Liver (tissue), 8 donors: ENCODE measurements at regions not wholly inside any gene's neighbourhood (a gene's known extent, or its start where the extent isn't known, plus 50 kb on each side); places are given as distances from the start of the nearest gene placed in this dataset.

Experiments
- DNase-seq: peaks from one replicate; pipeline ENCODE4 v3.0.0-alpha.2; 2017; ENCODE audit warnings: low spot score
- H3K27ac ChIP-seq, 2 donors: one replicate each; pipeline ENCODE4 v1.7.0; 2013; ENCODE audit warnings: inconsistent platforms in 2 of 2, low read length in 2 of 2, control low read depth in 1 of 2, low read depth in 1 of 2, mild to moderate bottlenecking in 1 of 2
- H3K27me3 ChIP-seq, 4 donors: one replicate each; pipeline versions ENCODE4 v1.6.1 to v1.7.0; 2013; ENCODE audit warnings: low read length in 3 of 4, inconsistent platforms in 1 of 4, mild to moderate bottlenecking in 1 of 4, moderate library complexity in 1 of 4; ENCODE audit not compliant: control insufficient read depth in 4 of 4, insufficient read depth in 4 of 4
- H3K36me3 ChIP-seq, 4 donors: one replicate each; pipeline versions ENCODE4 v1.6.1 to v1.7.0; 2013; ENCODE audit warnings: low read length in 3 of 4, mild to moderate bottlenecking in 3 of 4, low read depth in 1 of 4, moderate library complexity in 1 of 4; ENCODE audit not compliant: control insufficient read depth in 4 of 4, insufficient read depth in 3 of 4
- H3K4me1 ChIP-seq, 4 donors: one replicate each; pipeline versions ENCODE4 v1.6.1 to v1.7.0; 2013; ENCODE audit warnings: low read length in 3 of 4, mild to moderate bottlenecking in 3 of 4, moderate library complexity in 1 of 4; ENCODE audit not compliant: control insufficient read depth in 4 of 4, insufficient read depth in 4 of 4
- H3K4me3 ChIP-seq, 3 donors: one replicate each; pipeline versions ENCODE4 v1.6.1 to v1.7.0; 2013; ENCODE audit warnings: low read length in 3 of 3, control low read depth in 1 of 3, low read depth in 1 of 3, mild to moderate bottlenecking in 1 of 3
- H3K9ac ChIP-seq, 2 donors: one replicate each; pipeline ENCODE4 v1.7.0; 2013; ENCODE audit warnings: low read length in 2 of 2, mild to moderate bottlenecking in 2 of 2, moderate library complexity in 2 of 2, control low read depth in 1 of 2, low read depth in 1 of 2
- H3K9me3 ChIP-seq, 4 donors: one replicate each; pipeline versions ENCODE4 v1.6.1 to v1.7.0; 2013; ENCODE audit warnings: low read length in 3 of 4; ENCODE audit not compliant: control insufficient read depth in 4 of 4
- ATF3 ChIP-seq: IDR thresholded peaks from 2 replicates; pipeline ENCODE4 v1.6.1; 2016; ENCODE audit warnings: antibody characterized with exemption
- CTCF ChIP-seq: fragments of 150-350 bp; IDR thresholded peaks from 2 replicates; pipeline ENCODE4 v1.5.1; 2017; ENCODE audit warnings: improper control_type of control experiment, low read depth, low read length; ENCODE audit not compliant: missing input control
- EGR1 ChIP-seq, 2 donors: IDR thresholded peaks; 2 replicates each; pipeline ENCODE4 v1.6.1; 2016 to 2018; ENCODE audit warnings: antibody characterized with exemption in 2 of 2, low read depth in 2 of 2
- FOXA1 ChIP-seq: IDR thresholded peaks from 2 replicates; pipeline ENCODE4 v1.6.1; 2016; ENCODE audit warnings: antibody characterized with exemption
- FOXA2 ChIP-seq: IDR thresholded peaks from 2 replicates; pipeline ENCODE4 v1.6.1; 2016; ENCODE audit warnings: antibody characterized with exemption
- GABPA ChIP-seq, 2 donors: IDR thresholded peaks in 1 of 2; conservative IDR thresholded peaks in 1 of 2; 2 replicates each; pipeline ENCODE4 v1.6.1; 2016; ENCODE audit warnings: antibody characterized with exemption in 2 of 2, mild to moderate bottlenecking in 1 of 2, moderate library complexity in 1 of 2
- HNF4A ChIP-seq, 2 donors: conservative IDR thresholded peaks; 2 replicates each; pipeline ENCODE4 v1.6.1; 2016; ENCODE audit warnings: antibody characterized with exemption in 2 of 2, mild to moderate bottlenecking in 2 of 2
- HNF4G ChIP-seq: IDR thresholded peaks from 2 replicates; pipeline ENCODE4 v1.6.1; 2016; ENCODE audit warnings: antibody characterized with exemption
- JUND ChIP-seq, 2 donors: IDR thresholded peaks; 2 replicates each; pipeline ENCODE4 v1.6.1; 2016; ENCODE audit warnings: antibody characterized with exemption in 2 of 2
- NR2F2 ChIP-seq: IDR thresholded peaks from 2 replicates; pipeline ENCODE4 v1.6.1; 2016; ENCODE audit warnings: antibody characterized with exemption
- RAD21 ChIP-seq, 2 donors: IDR thresholded peaks; 2 replicates each; pipeline ENCODE4 v1.6.1; 2016; ENCODE audit warnings: antibody characterized with exemption in 2 of 2, mild to moderate bottlenecking in 2 of 2
- REST ChIP-seq: IDR thresholded peaks from 2 replicates; pipeline ENCODE4 v1.6.1; 2016; ENCODE audit warnings: antibody characterized with exemption, mild to moderate bottlenecking
- RXRA ChIP-seq, 2 donors: IDR thresholded peaks; 2 replicates each; pipeline ENCODE4 v1.6.1; 2017 to 2018; ENCODE audit warnings: antibody characterized with exemption in 2 of 2, mild to moderate bottlenecking in 1 of 2
- SP1 ChIP-seq: IDR thresholded peaks from 2 replicates; pipeline ENCODE4 v1.6.1; 2018; ENCODE audit warnings: antibody characterized with exemption, mild to moderate bottlenecking
- WGBS: extraction: QIAGEN DNeasy Blood & Tissue Kit; methylation state at CpG from one replicate; pipeline ENCODE4 v1.1.7; 2013; 5-methylcytosine and 5-hydroxymethylcytosine counted together
- donor health status: healthy.
- donor health status: healthy.
- donor health status: healthy.
- donor health status: healthy.
- donor health status: healthy.

- TF ChIP-seq HNF4G (no peak), SP1 (no peak), RXRA (IDR thresholded peaks at IDR 0.05) (peak in 1 of 2 donors; percentile 12), GABPA (IDR thresholded peaks at IDR 0.05 in 1 of 2, conservative IDR thresholded peaks at IDR 0.05 in 1 of 2) (no peak), HNF4A (conservative IDR thresholded peaks at IDR 0.05) (peak in 1 of 2 donors; percentile 5), CTCF (peak; percentile 64), RAD21 (IDR thresholded peaks at IDR 0.05) (peak; percentile 82 to 85), JUND (IDR thresholded peaks at IDR 0.05) (peak in 1 of 2 donors; percentile 14)
- H3K4me3 ChIP-seq = peak overlapping the region in 2 of 3 donors; percentile 38 to 48
Observed at GRCh38 chr16:74107795-74108610, 188.6 kb upstream of the PSMD7 start.

GRCh38 chr16:74104022-74104421 is 192.6 kb upstream of the PSMD7 start:
- no peak for TF ChIP-seq SP1
- TF ChIP-seq FOXA1 = no peak
- TF ChIP-seq REST = no peak
- no peak for TF ChIP-seq FOXA2
- no peak for TF ChIP-seq NR2F2
- no peak for TF ChIP-seq EGR1 (IDR thresholded peaks at IDR 0.05; ENCODE audit: low read depth in 2 of 2)
- TF ChIP-seq ATF3 = no peak
- TF ChIP-seq CTCF = no peak
- TF ChIP-seq JUND (IDR thresholded peaks at IDR 0.05) = no peak

More at GRCh38 chr16:74107795-74108610, 188.6 kb upstream of the PSMD7 start:
- peak overlapping the region in 1 of 2 donors; percentile 75 for H3K9ac ChIP-seq
- H3K27me3 ChIP-seq = no peaks in the 10 kb centered on the region
- no peak overlapping the region for H3K27ac ChIP-seq
- WGBS = 43% methylated on average over 18 of the region's 18 CpGs
- no peaks in the 10 kb centered on the region for H3K36me3 ChIP-seq
- no peaks in the 10 kb centered on the region for H3K9me3 ChIP-seq
- peak; percentile 37 for DNase-seq
- peaks cover 0 to 3% (median 0%) of the 10 kb centered on the region in 4 donors for H3K4me1 ChIP-seq

More at GRCh38 chr16:74104022-74104421, 192.6 kb upstream of the PSMD7 start:
- Histone ChIP-seq H3K4me1 (peaks cover 0 to 3% (median 0%) of the 10 kb centered on the region in 4 donors), H3K27ac (no peak overlapping the region), H3K27me3 (no peaks in the 10 kb centered on the region), H3K36me3 (no peaks in the 10 kb centered on the region), H3K9me3 (no peaks in the 10 kb centered on the region), H3K9ac (no peak overlapping the region), H3K4me3 (no peak overlapping the region)
- no peak for DNase-seq
- WGBS = 38% methylated on average over 2 of the region's 2 CpGs
